Keratinocyte (primary cell): ENCODE measurements at regions not wholly inside any gene's neighbourhood (a gene's known extent, or its start where the extent isn't known, plus 50 kb on each side); places are given as distances from the start of the nearest gene placed in this dataset.

Experiments used
- DNase-seq: peaks from one replicate; pipeline ENCODE4 v3.0.0-alpha.2; 2011; ENCODE audit warnings: low read depth, missing footprints, low spot score
- FAIRE-seq: peaks from 2 replicates; lab custom pipeline; 2011; peaks lifted over from hg19 to GRCh38; lab: Jason Lieb, UNC
- H2AFZ ChIP-seq: 2 replicates; pipeline ENCODE4 v1.6.0; 2012; ENCODE audit warnings: low read length, control low read depth, inconsistent platforms; ENCODE audit not compliant: control insufficient read depth
- H3K27ac ChIP-seq: 2 replicates; pipeline ENCODE4 v1.5.1; 2011; ENCODE audit warnings: low read length; ENCODE audit not compliant: control insufficient read depth, insufficient read depth
- H3K27me3 ChIP-seq: 3 replicates; pipeline ENCODE4 v1.6.0; 2011; ENCODE audit warnings: low read length; ENCODE audit not compliant: control insufficient read depth, insufficient read depth; ENCODE audit errors: extremely low read depth
- H3K36me3 ChIP-seq, 2 experiments: 2 replicates in 1 of 2; 3 replicates in 1 of 2; pipeline ENCODE4 v1.5.1; 2011; ENCODE audit warnings: low read length in 2 of 2, mild to moderate bottlenecking in 1 of 2; ENCODE audit not compliant: control insufficient read depth in 2 of 2, insufficient read depth in 2 of 2; ENCODE audit errors: extremely low read depth in 1 of 2
- H3K4me1 ChIP-seq: 3 replicates; pipeline ENCODE4 v1.5.1; 2011; ENCODE audit warnings: low read length; ENCODE audit not compliant: control insufficient read depth, insufficient read depth; ENCODE audit errors: extremely low read depth
- H3K4me2 ChIP-seq: 3 replicates; pipeline ENCODE4 v1.6.0; 2011; ENCODE audit warnings: low read depth, low read length; ENCODE audit not compliant: control insufficient read depth, insufficient read depth; ENCODE audit errors: extremely low read depth
- H3K4me3 ChIP-seq, 3 experiments: fragments of 200-600 bp in 1 of 3; sonication (generic) in 1 of 3; 2 replicates in 2 of 3; 3 replicates in 1 of 3; pipeline ENCODE4 v1.5.1; 2011 to 2016; ENCODE audit warnings: low read length in 3 of 3, mild to moderate bottlenecking in 3 of 3, control low read depth in 2 of 3, inconsistent platforms in 1 of 3, low read depth in 1 of 3, mixed read lengths in 1 of 3, mixed run types in 1 of 3, moderate library complexity in 1 of 3; ENCODE audit not compliant: control insufficient read depth in 2 of 3, insufficient read depth in 2 of 3; ENCODE audit errors: extremely low read depth in 1 of 3
- H3K79me2 ChIP-seq: 2 replicates; pipeline ENCODE4 v1.6.0; 2012; ENCODE audit warnings: low read length; ENCODE audit not compliant: control insufficient read depth, insufficient read depth
- H3K9ac ChIP-seq: 3 replicates; pipeline ENCODE4 v1.6.0; 2011; ENCODE audit warnings: low read length; ENCODE audit not compliant: control insufficient read depth, insufficient read depth; ENCODE audit errors: extremely low read depth
- H3K9me1 ChIP-seq: 3 replicates; pipeline ENCODE4 v1.6.0; 2011; ENCODE audit warnings: low read length; ENCODE audit not compliant: control insufficient read depth, insufficient read depth; ENCODE audit errors: extremely low read depth
- H3K9me3 ChIP-seq: 2 replicates; pipeline ENCODE4 v1.5.1; 2012; ENCODE audit warnings: low read depth, low read length; ENCODE audit not compliant: control insufficient read depth
- H4K20me1 ChIP-seq: 3 replicates; pipeline ENCODE4 v1.6.0; 2011; ENCODE audit warnings: low read length; ENCODE audit not compliant: control insufficient read depth, insufficient read depth; ENCODE audit errors: extremely low read depth
- CTCF ChIP-seq, 3 experiments: IDR thresholded peaks in 1 of 3; conservative IDR thresholded peaks in 1 of 3; optimal IDR thresholded peaks in 1 of 3; 2 replicates in 2 of 3; 3 replicates in 1 of 3; pipeline versions ENCODE3 to v1.5.1; 2011; ENCODE audit warnings: low read length in 3 of 3, mild to moderate bottlenecking in 3 of 3, moderate library complexity in 2 of 3, control low read depth in 1 of 3, inconsistent platforms in 1 of 3; ENCODE audit not compliant: insufficient read depth in 2 of 3; ENCODE audit errors: extremely low read depth in 1 of 3
- EZH2 ChIP-seq: IDR thresholded peaks from one replicate; pipeline ENCODE4 v1.6.1; 2012; ENCODE audit warnings: inconsistent platforms, mild to moderate bottlenecking, low read length, moderate library complexity
- dilution Hi-C: fragments of 300-500 bp; cut with MboI; formaldehyde crosslinking; loops from one replicate; pipeline ENCODE4 v1.7.0; 2020; ENCODE audit warnings: low sequenced_read_pairs; ENCODE audit not compliant: extremely low pct_ligation_motif_present

GRCh38 chr9:38295764-38296163 is 96.7 kb upstream of the ALDH1B1 start:
- H3K4me3 ChIP-seq = no peak overlapping the region
- peaks cover 11% of the 10 kb centered on the region for H3K27me3 ChIP-seq
- DNase-seq (peak; percentile 30), FAIRE-seq (no peak)
- TF ChIP-seq EZH2 (no peak), CTCF (optimal IDR thresholded peaks at IDR 0.05 in 1 of 3, IDR thresholded peaks at IDR 0.05 in 1 of 3, conservative IDR thresholded peaks at IDR 0.05 in 1 of 3; ENCODE audit: extremely low read depth in 1 of 3, insufficient read depth in 2 of 3, low read length in 3 of 3) (no peak)
- H3K4me2 ChIP-seq = no peak overlapping the region
- dilution Hi-C loops = no loop called here
- no peaks in the 10 kb centered on the region for H3K9me3 ChIP-seq
- H3K9ac ChIP-seq = no peak overlapping the region
- no peak overlapping the region for H3K27ac ChIP-seq
- no peak overlapping the region for H2AFZ ChIP-seq
- no peaks in the 10 kb centered on the region for H3K79me2 ChIP-seq
- H4K20me1 ChIP-seq = no peaks in the 10 kb centered on the region
- H3K36me3 ChIP-seq = no peaks in the 10 kb centered on the region
- H3K9me1 ChIP-seq = no peaks in the 10 kb centered on the region
- no peaks in the 10 kb centered on the region for H3K4me1 ChIP-seq

- Histone ChIP-seq H4K20me1 (no peaks in the 10 kb centered on the region), H3K36me3 (no peaks in the 10 kb centered on the region), H3K79me2 (no peaks in the 10 kb centered on the region), H3K9me3 (no peaks in the 10 kb centered on the region), H3K9me1 (no peaks in the 10 kb centered on the region), H3K4me1 (no peaks in the 10 kb centered on the region), H3K4me2 (no peak overlapping the region), H3K4me3 (no peak overlapping the region), H3K27me3 (peaks cover 11% of the 10 kb centered on the region), H3K9ac (no peak overlapping the region), H3K27ac (no peak overlapping the region), H2AFZ (no peak overlapping the region)
- FAIRE-seq = no peak
- no peak for DNase-seq
- dilution Hi-C loops = no loop called here
- TF ChIP-seq EZH2 = no peak
- no peak for TF ChIP-seq CTCF (optimal IDR thresholded peaks at IDR 0.05 in 1 of 3, IDR thresholded peaks at IDR 0.05 in 1 of 3, conservative IDR thresholded peaks at IDR 0.05 in 1 of 3; ENCODE audit: extremely low read depth in 1 of 3, insufficient read depth in 2 of 3, low read length in 3 of 3)
These were observed 98.1 kb upstream of the ALDH1B1 start for GRCh38 chr9:38294220-38294960.
